Fibroblast of lung (primary cell): ENCODE measurements at regions not wholly inside any gene's neighbourhood (a gene's known extent, or its start where the extent isn't known, plus 50 kb on each side); places are given as distances from the start of the nearest gene placed in this dataset.

Experiments used
- CTCF ChIP-seq, 2 donors: IDR thresholded peaks in 1 of 2; conservative IDR thresholded peaks in 1 of 2; 1 replicate in 1 of 2; 2 replicates in 1 of 2; pipeline ENCODE4 v1.5.1; 2011 to 2012; ENCODE audit warnings: low read length in 2 of 2, control low read depth in 1 of 2, inconsistent platforms in 1 of 2, low read depth in 1 of 2, mild to moderate bottlenecking in 1 of 2
- EZH2 ChIP-seq: IDR thresholded peaks from 2 replicates; pipeline ENCODE4 v1.5.1; 2012; ENCODE audit warnings: low read length, control low read depth, mild to moderate bottlenecking; ENCODE audit errors: missing control alignments

GRCh38 chr7:53476566-53476965 lies 441.1 kb downstream of the POM121L12 start:
- no peak for TF ChIP-seq CTCF (conservative IDR thresholded peaks at IDR 0.05 in 1 of 2, IDR thresholded peaks at IDR 0.05 in 1 of 2; ENCODE audit: low read depth in 1 of 2, low read length in 2 of 2)
- no peak for TF ChIP-seq EZH2
